Caco-2 (cell line): ENCODE measurements at regions not wholly inside any gene's neighbourhood (a gene's known extent, or its start where the extent isn't known, plus 50 kb on each side); places are given as distances from the start of the nearest gene placed in this dataset.
"Not testable (repeated sequence)": the region's sequence is repeated elsewhere in the genome, so short reads cannot be mapped to it uniquely, and the experiment has no call there.

Source experiments
- BruUV-seq: library from RNA; stranded (reverse); fragments of 400-500 nt; replicated peaks from 2 replicates; lab custom pipeline; 2021; lab: Mats Ljungman, UMichigan
- CTCF ChIA-PET: fragments of 300-600 bp; sonication (Branson Sonifier 250); formaldehyde crosslinking; loops from one replicate; lab custom pipeline; 2022; ENCODE audit warnings: antibody characterized with exemption; lab: Charles Lee
- POLR2A ChIA-PET: fragments of 300-600 bp; sonication (Branson Sonifier 250); formaldehyde crosslinking; loops from one replicate; lab custom pipeline; 2022; ENCODE audit warnings: antibody characterized with exemption; lab: Charles Lee
- DNase-seq, 2 experiments: peaks; one replicate each; pipeline versions ENCODE4 v3.0.0 to v3.0.0-alpha.2; 2020 to 2022
- H3K27me3 ChIP-seq: replicated peaks from 2 replicates; pipeline ENCODE4 v1.6.0; 2011; ENCODE audit warnings: low read length; ENCODE audit not compliant: control insufficient read depth, insufficient read depth
- H3K36me3 ChIP-seq: 2 replicates; pipeline ENCODE4 v1.5.1; 2011; ENCODE audit warnings: low read length; ENCODE audit not compliant: control insufficient read depth, insufficient read depth
- H3K4me1 ChIP-seq: fragments of 250-450 bp; sonication (Bioruptor Pico); 2 replicates; pipeline ENCODE4 v1.5.1; 2020; ENCODE audit warnings: mild to moderate bottlenecking
- H3K4me3 ChIP-seq: 2 replicates; pipeline ENCODE4 v1.5.1; 2011; ENCODE audit warnings: low read depth, mild to moderate bottlenecking, control low read depth, low read length
- H3K9me3 ChIP-seq: fragments of 250-450 bp; sonication (Bioruptor Pico); 2 replicates; pipeline ENCODE4 v1.5.1; 2020; ENCODE audit warnings: mild to moderate bottlenecking, moderate library complexity
- H3K27ac Mint-ChIP-seq: one replicate; pipeline ENCODE4 v1.8.0; 2022; ENCODE audit warnings: mixed read lengths; ENCODE audit not compliant: unreplicated experiment
- H3K27me3 Mint-ChIP-seq: one replicate; pipeline ENCODE4 v1.8.0; 2022; ENCODE audit warnings: mixed read lengths; ENCODE audit not compliant: insufficient read depth, unreplicated experiment
- H3K36me3 Mint-ChIP-seq: one replicate; pipeline ENCODE4 v1.8.0; 2022; ENCODE audit warnings: mild to moderate bottlenecking, mixed read lengths; ENCODE audit not compliant: insufficient read depth, unreplicated experiment
- H3K4me1 Mint-ChIP-seq: one replicate; pipeline ENCODE4 v1.8.0; 2022; ENCODE audit warnings: low read depth, mixed read lengths; ENCODE audit not compliant: unreplicated experiment
- H3K4me3 Mint-ChIP-seq: one replicate; pipeline ENCODE4 v1.8.0; 2022; ENCODE audit warnings: mild to moderate bottlenecking, moderate library complexity, mixed read lengths; ENCODE audit not compliant: unreplicated experiment
- H3K9me3 Mint-ChIP-seq: one replicate; pipeline ENCODE4 v1.8.0; 2022; ENCODE audit warnings: mixed read lengths; ENCODE audit not compliant: unreplicated experiment
- CTCF ChIP-seq, 2 experiments: fragments of 200-600 bp in 1 of 2; IDR thresholded peaks; 1 replicate in 1 of 2; 2 replicates in 1 of 2; pipeline versions ENCODE4 v1.5.1 to v1.8.0; 2011 to 2022; ENCODE audit warnings: antibody characterized with exemption in 1 of 2, control low read depth in 1 of 2, inconsistent platforms in 1 of 2, low read depth in 1 of 2, low read length in 1 of 2, mild to moderate bottlenecking in 1 of 2, moderate library complexity in 1 of 2; ENCODE audit not compliant: insufficient read depth in 1 of 2, severe bottlenecking in 1 of 2, unreplicated experiment in 1 of 2
- intact Hi-C: fragments of 100-400 bp; cut with micrococcal nuclease; formaldehyde crosslinking; loops from one replicate; pipeline ENCODE4 v1.10.0; 2022; ENCODE audit not compliant: unreplicated experiment

DNA sequence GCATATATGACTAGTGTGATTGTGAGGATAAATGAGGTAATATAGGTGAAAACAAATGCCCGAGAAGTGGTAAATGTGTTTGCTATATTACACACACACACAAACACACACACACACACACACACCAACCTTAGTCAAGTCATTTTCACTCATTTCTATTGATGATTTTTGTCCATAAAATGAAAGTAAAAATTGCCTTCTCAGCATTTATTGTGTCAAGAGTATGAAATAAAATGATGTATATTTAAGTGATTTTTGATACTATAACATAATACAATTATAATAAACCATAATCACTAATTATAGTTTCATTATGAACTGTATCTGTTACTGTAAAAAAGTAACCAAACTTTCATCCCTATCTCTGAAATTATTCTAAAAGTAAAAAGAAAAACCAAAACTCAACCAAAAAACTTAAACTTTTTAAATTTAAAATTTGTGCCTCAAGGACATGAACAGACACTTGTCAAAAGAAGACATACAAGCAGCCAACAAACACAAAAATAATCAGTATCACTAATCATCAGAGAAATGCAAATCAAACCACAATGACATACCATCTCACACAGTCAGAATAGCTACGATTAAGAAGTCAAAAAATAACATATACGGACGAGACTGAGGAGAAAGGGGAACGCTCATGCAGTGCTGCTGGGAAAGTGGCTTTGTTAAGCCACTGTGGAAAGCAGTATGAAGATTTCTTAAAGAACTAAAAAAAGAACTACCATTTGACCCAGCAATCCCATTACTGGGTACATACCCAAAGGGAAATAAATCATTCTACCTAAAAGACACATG is 601.0 kb downstream of the TMA16 start:
- H3K9me3 Mint-ChIP-seq: no peaks in the 10 kb centered on the region
- intact Hi-C loops: no loop called here
- BruUV-seq: no TSS peak
- no peak for TF ChIP-seq CTCF (IDR thresholded peaks at IDR 0.05; ENCODE audit: insufficient read depth in 1 of 2, low read depth in 1 of 2, low read length in 1 of 2, severe bottlenecking in 1 of 2, unreplicated experiment in 1 of 2)
- Histone ChIP-seq H3K9me3 (no peaks in the 10 kb centered on the region), H3K27me3 (no peaks in the 10 kb centered on the region), H3K36me3 (no peaks in the 10 kb centered on the region), H3K4me1 (no peaks in the 10 kb centered on the region), H3K4me3 (no peak overlapping the region)
- no peak overlapping the region for H3K4me3 Mint-ChIP-seq
- DNase-seq: no peak
- H3K36me3 Mint-ChIP-seq: no peaks in the 10 kb centered on the region
- no peaks in the 10 kb centered on the region for H3K27me3 Mint-ChIP-seq
- ChIA-PET POLR2A (no interaction called here), CTCF (no interaction called here)
- no peak overlapping the region for H3K27ac Mint-ChIP-seq
- no peaks in the 10 kb centered on the region for H3K4me1 Mint-ChIP-seq

GRCh38 chr4:164096766-164097518 is 602.5 kb downstream of the TMA16 start:
- no TSS peak for BruUV-seq

GRCh38 chr4:164100741-164101365 is 606.4 kb downstream of the TMA16 start:
- H3K36me3 ChIP-seq, H3K27ac Mint-ChIP-seq, DNase-seq, H3K9me3 ChIP-seq, H3K36me3 Mint-ChIP-seq, H3K4me3 Mint-ChIP-seq, H3K4me1 Mint-ChIP-seq, BruUV-seq, H3K4me3 ChIP-seq, H3K27me3 Mint-ChIP-seq, H3K9me3 Mint-ChIP-seq, H3K4me1 ChIP-seq, H3K27me3 ChIP-seq, POLR2A ChIA-PET, CTCF ChIA-PET: not testable (repeated sequence)
- intact Hi-C loops: loop anchor here (2.0 kb wide), 1 partner anchor 78 kb away; no protein-coding TSS in a partner anchor

More at GRCh38 chr4:164096766-164097518, 602.5 kb downstream of the TMA16 start:
- no peaks in the 10 kb centered on the region for H3K27me3 ChIP-seq
- no peaks in the 10 kb centered on the region for H3K9me3 Mint-ChIP-seq
- POLR2A ChIA-PET: no interaction called here
- H3K4me1 ChIP-seq: no peaks in the 10 kb centered on the region
- H3K4me1 Mint-ChIP-seq: no peaks in the 10 kb centered on the region
- H3K9me3 ChIP-seq: no peaks in the 10 kb centered on the region
- H3K27ac Mint-ChIP-seq: no peak overlapping the region
- no peaks in the 10 kb centered on the region for H3K36me3 ChIP-seq
- intact Hi-C loops: no loop called here
- CTCF ChIA-PET: no interaction called here
- H3K4me3 ChIP-seq: no peak overlapping the region
- DNase-seq: no peak
- H3K27me3 Mint-ChIP-seq: no peaks in the 10 kb centered on the region
- no peaks in the 10 kb centered on the region for H3K36me3 Mint-ChIP-seq
- TF ChIP-seq CTCF (IDR thresholded peaks at IDR 0.05; ENCODE audit: insufficient read depth in 1 of 2, low read depth in 1 of 2, low read length in 1 of 2, severe bottlenecking in 1 of 2, unreplicated experiment in 1 of 2): no peak
- no peak overlapping the region for H3K4me3 Mint-ChIP-seq
